ENCODE measurements at regions not wholly inside any gene's neighbourhood (a gene's known extent, or its start where the extent isn't known, plus 50 kb on each side); places are given as distances from the start of the nearest gene placed in this dataset.
A peak's percentile ranks its signal among the peaks of the same experiment; 100 is the strongest.
"Not testable (repeated sequence)": the region's sequence is repeated elsewhere in the genome, so short reads cannot be mapped to it uniquely, and the experiment has no call there.

DNA sequence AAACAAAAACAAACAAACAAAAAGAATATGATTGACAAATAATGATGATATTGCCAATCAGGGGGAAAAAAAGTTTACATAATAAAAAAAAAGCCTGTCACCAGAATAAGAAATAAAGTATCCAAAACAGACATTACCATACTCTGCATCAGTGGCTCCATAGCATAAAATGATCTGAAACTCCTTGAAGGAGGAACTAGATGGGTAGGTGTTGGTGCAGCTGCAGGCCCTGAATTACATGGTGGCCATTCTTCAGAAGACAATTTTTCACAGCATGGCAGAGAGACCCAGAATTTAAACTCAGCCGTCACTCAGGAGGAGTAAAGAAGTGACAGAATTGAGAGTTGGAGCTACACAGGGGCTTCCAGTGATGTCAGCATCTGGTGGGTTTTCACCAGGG is 60.2 kb downstream of the GLUL start:
- no CpG with 5 or more reads among the region's 1 CpG for WGBS (ENCODE audit: insufficient coverage)
- peaks cover 2% of the 10 kb centered on the region for H3K27me3 ChIP-seq (ENCODE audit: control insufficient read depth, insufficient read depth, low read length)
- no peak overlapping the region for H3K27ac ChIP-seq (ENCODE audit: low read length)
- no peaks in the 10 kb centered on the region for H3K36me3 ChIP-seq (ENCODE audit: control insufficient read depth, insufficient read depth, low read length)
- no peak overlapping the region for H3K4me3 ChIP-seq (ENCODE audit: low read length)
- no peaks in the 10 kb centered on the region for H3K9me3 ChIP-seq (replicated peaks; ENCODE audit: control insufficient read depth, low read depth, low read length)
- no peak for DNase-seq
- H3K4me1 ChIP-seq (ENCODE audit: control insufficient read depth, insufficient read depth, low read length), result peaks cover 10% of the 10 kb centered on the region

- Histone ChIP-seq H3K4me3 (ENCODE audit: low read length) (no peak overlapping the region), H3K27ac (ENCODE audit: low read length) (no peak overlapping the region), H3K9me3 (replicated peaks; ENCODE audit: control insufficient read depth, low read depth, low read length) (no peaks in the 10 kb centered on the region), H3K27me3 (ENCODE audit: control insufficient read depth, insufficient read depth, low read length) (peaks cover 2% of the 10 kb centered on the region), H3K4me1 (ENCODE audit: control insufficient read depth, insufficient read depth, low read length) (peaks cover 2% of the 10 kb centered on the region), H3K36me3 (ENCODE audit: control insufficient read depth, insufficient read depth, low read length) (no peaks in the 10 kb centered on the region)
- peak; percentile 17 for DNase-seq
Observed at GRCh38 chr1:182330303-182330702, 61.3 kb downstream of the GLUL start.

DNA sequence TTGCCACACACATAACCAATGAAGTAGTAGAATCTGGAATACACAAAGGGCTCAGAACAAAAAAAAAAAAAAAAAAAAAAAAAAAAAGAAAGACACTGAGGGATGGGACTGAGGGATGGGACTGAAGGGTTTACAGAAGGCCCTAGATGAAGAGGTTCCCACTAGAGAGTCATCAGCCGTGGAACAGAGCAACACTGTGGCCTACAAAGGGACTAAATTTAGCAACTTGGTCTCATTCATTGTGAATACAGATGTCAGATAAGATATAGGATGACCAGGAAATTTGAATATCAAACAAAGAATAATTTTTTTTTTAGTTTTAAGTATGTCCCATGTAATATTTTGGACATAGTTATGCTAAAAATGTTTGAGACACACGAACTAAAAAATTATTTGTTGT is 62.1 kb downstream of the GLUL start:
- Histone ChIP-seq H3K27me3 (ENCODE audit: control insufficient read depth, insufficient read depth, low read length) (peaks cover 2% of the 10 kb centered on the region), H3K4me1 (ENCODE audit: control insufficient read depth, insufficient read depth, low read length) (peaks cover 2% of the 10 kb centered on the region), H3K9me3 (replicated peaks; ENCODE audit: control insufficient read depth, low read depth, low read length) (no peaks in the 10 kb centered on the region), H3K36me3 (ENCODE audit: control insufficient read depth, insufficient read depth, low read length) (no peaks in the 10 kb centered on the region), H3K4me3 (ENCODE audit: low read length) (no peak overlapping the region), H3K27ac (ENCODE audit: low read length) (no peak overlapping the region)
- WGBS (ENCODE audit: insufficient coverage), result no CpG with 5 or more reads among the region's 2 CpGs
- no peak for DNase-seq

- no peak for DNase-seq
- Histone ChIP-seq H3K27me3 (ENCODE audit: control insufficient read depth, insufficient read depth, low read length) (no peaks in the 10 kb centered on the region), H3K27ac (ENCODE audit: low read length) (no peak overlapping the region), H3K4me1 (ENCODE audit: control insufficient read depth, insufficient read depth, low read length) (peaks cover 2% of the 10 kb centered on the region), H3K36me3 (ENCODE audit: control insufficient read depth, insufficient read depth, low read length) (no peaks in the 10 kb centered on the region), H3K4me3 (ENCODE audit: low read length) (no peak overlapping the region), H3K9me3 (replicated peaks; ENCODE audit: control insufficient read depth, low read depth, low read length) (no peaks in the 10 kb centered on the region)
- WGBS (ENCODE audit: insufficient coverage), result 91% methylated on average over 15 of the region's 16 CpGs
Observed at GRCh38 chr1:182328591-182328990, 63.0 kb downstream of the GLUL start.

DNA sequence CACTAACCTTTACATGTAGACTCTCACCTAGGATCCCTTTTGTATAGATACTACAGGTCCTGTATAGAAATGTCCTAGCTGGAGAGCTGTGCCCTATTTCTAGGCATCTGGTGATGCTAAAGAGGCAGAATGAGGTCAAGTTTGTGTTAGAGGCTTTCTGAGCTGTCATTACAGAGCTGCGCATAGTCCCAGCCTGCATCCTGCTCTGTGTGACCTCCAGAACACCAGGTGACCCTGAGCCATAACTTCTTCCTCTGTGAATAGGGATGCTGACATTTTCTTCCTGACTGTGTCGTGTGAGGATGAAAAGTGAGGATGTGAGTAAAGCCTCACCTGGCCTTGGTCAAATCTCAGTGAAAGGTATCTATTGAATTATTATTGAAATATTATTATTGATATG is 66.3 kb downstream of the GLUL start:
- no peak overlapping the region for H3K27ac ChIP-seq (ENCODE audit: low read length)
- no peaks in the 10 kb centered on the region for H3K27me3 ChIP-seq (ENCODE audit: control insufficient read depth, insufficient read depth, low read length)
- no peaks in the 10 kb centered on the region for H3K9me3 ChIP-seq (replicated peaks; ENCODE audit: control insufficient read depth, low read depth, low read length)
- no peak overlapping the region for H3K4me3 ChIP-seq (ENCODE audit: low read length)
- no peaks in the 10 kb centered on the region for H3K36me3 ChIP-seq (ENCODE audit: control insufficient read depth, insufficient read depth, low read length)
- 43% methylated on average over 1 of the region's 2 CpGs for WGBS (ENCODE audit: insufficient coverage)
- peaks cover under 1% of the 10 kb centered on the region for H3K4me1 ChIP-seq (ENCODE audit: control insufficient read depth, insufficient read depth, low read length)
- no peak for DNase-seq

DNA sequence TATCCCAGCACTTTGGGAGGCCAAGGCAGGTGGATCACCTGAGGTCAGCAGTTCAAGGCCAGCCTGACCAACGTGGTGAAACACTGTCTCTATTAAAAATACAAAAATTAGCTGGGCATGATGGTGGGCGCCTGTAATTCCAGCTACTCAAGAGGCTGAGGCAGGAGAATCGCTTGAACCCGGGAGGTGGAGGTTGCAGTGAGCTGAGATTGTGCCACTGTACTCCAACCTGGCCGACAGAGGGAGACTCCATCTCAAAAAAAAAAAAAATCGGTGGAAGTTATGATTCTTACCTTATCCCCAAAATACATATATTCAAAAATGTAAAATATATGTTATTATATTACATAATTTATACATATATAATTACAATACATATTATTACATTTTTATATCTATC is 70.1 kb downstream of the GLUL start:
- not testable (repeated sequence) for H3K9me3 ChIP-seq (replicated peaks; ENCODE audit: control insufficient read depth, low read depth, low read length); H3K27ac ChIP-seq (ENCODE audit: low read length); H3K36me3 ChIP-seq (ENCODE audit: control insufficient read depth, insufficient read depth, low read length); DNase-seq; H3K4me3 ChIP-seq (ENCODE audit: low read length); H3K27me3 ChIP-seq (ENCODE audit: control insufficient read depth, insufficient read depth, low read length)
- WGBS (ENCODE audit: insufficient coverage), result 80% methylated on average over 1 of the region's 6 CpGs
- H3K4me1 ChIP-seq (ENCODE audit: control insufficient read depth, insufficient read depth, low read length), result peaks cover 18% of the 10 kb centered on the region

DNA sequence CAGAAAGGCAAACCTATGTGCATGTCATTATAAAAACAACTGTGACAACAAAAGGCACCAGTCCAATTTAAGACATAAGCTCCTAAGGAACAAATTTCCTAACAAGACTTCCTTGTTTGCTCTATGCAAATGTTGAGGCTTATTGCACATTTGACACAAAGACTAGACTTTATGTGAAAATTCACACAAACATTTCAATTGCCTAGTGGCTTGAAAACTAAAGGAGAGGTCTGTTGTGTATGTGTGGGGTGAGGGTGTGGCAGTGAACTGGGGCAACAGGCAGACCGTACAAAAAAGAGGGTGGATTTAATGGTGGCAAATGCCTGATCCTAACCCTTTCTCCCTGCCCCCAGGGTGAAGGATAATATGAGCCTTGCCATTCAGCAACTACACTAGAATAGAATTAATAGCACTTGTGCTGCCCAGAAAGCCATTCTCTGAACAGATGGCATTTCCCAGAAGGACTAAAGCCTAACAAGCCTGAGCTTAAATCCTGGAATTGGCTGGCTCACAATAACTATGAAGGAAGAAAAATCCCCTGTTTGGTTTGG is 73.9 kb downstream of the GLUL start:
- H3K4me1 ChIP-seq (ENCODE audit: control insufficient read depth, insufficient read depth, low read length), result peaks cover 18% of the 10 kb centered on the region
- H3K4me3 ChIP-seq (ENCODE audit: low read length), result no peak overlapping the region
- DNase-seq, result peak; percentile 83
- no CpG with 5 or more reads among the region's 1 CpG for WGBS (ENCODE audit: insufficient coverage)
- H3K27ac ChIP-seq (ENCODE audit: low read length), result peak overlapping the region; percentile 60
- no peaks in the 10 kb centered on the region for H3K27me3 ChIP-seq (ENCODE audit: control insufficient read depth, insufficient read depth, low read length)
- no peaks in the 10 kb centered on the region for H3K9me3 ChIP-seq (replicated peaks; ENCODE audit: control insufficient read depth, low read depth, low read length)
- no peaks in the 10 kb centered on the region for H3K36me3 ChIP-seq (ENCODE audit: control insufficient read depth, insufficient read depth, low read length)

GRCh38 chr1:182316454-182316853 is 75.1 kb downstream of the GLUL start:
- not testable (repeated sequence) for H3K27ac ChIP-seq (ENCODE audit: low read length); DNase-seq; H3K9me3 ChIP-seq (replicated peaks; ENCODE audit: control insufficient read depth, low read depth, low read length); H3K4me3 ChIP-seq (ENCODE audit: low read length); H3K27me3 ChIP-seq (ENCODE audit: control insufficient read depth, insufficient read depth, low read length); H3K36me3 ChIP-seq (ENCODE audit: control insufficient read depth, insufficient read depth, low read length)
- H3K4me1 ChIP-seq (ENCODE audit: control insufficient read depth, insufficient read depth, low read length), result peaks cover 18% of the 10 kb centered on the region
- 70% methylated on average over 3 of the region's 3 CpGs for WGBS (ENCODE audit: insufficient coverage)

GRCh38 chr1:182315167-182315556 is 76.4 kb downstream of the GLUL start:
- H3K27me3 ChIP-seq (ENCODE audit: control insufficient read depth, insufficient read depth, low read length), result no peaks in the 10 kb centered on the region
- no peaks in the 10 kb centered on the region for H3K9me3 ChIP-seq (replicated peaks; ENCODE audit: control insufficient read depth, low read depth, low read length)
- no peak overlapping the region for H3K4me3 ChIP-seq (ENCODE audit: low read length)
- H3K36me3 ChIP-seq (ENCODE audit: control insufficient read depth, insufficient read depth, low read length), result no peaks in the 10 kb centered on the region
- DNase-seq, result no peak
- H3K4me1 ChIP-seq (ENCODE audit: control insufficient read depth, insufficient read depth, low read length), result peaks cover 18% of the 10 kb centered on the region
- H3K27ac ChIP-seq (ENCODE audit: low read length), result no peak overlapping the region
- WGBS (ENCODE audit: insufficient coverage), result no CpG with 5 or more reads among the region's 5 CpGs

DNA sequence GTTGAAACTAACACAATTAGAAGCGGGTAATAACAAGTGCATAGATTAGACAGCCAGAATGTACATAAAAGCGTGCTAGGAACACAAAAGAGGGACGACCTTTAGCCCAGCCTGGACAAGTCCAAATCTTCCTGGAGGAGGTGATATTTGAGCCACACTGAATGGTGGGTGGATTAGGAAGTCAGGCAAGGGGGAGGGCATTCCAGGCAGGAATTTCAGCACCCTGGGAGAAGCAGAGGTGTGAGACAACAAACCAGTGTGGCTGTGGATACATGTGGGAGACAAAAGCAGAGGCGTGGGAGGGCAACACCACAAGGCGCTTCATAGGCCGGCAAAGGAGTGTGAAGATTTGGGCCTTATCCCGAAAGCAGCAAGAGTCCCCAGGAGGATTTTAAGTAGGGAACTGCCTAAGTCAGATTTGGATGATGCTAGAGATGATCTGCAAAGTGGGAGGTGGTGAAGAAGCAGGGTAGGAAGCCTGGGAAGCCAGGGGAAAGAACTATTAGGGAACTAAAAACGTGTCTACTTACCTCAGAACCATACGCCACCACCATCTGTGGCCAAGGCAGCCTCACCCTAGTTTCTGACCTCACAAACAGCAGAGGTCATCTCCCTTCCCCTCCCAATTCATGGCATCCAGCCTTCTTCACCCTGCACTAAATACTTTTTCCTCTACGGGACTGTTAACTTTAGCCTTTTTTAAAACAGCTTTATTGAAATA is 81.8 kb downstream of the GLUL start:
- H3K27ac ChIP-seq (ENCODE audit: low read length), result no peak overlapping the region
- H3K4me3 ChIP-seq (ENCODE audit: low read length), result no peak overlapping the region
- H3K27me3 ChIP-seq (ENCODE audit: control insufficient read depth, insufficient read depth, low read length), result no peaks in the 10 kb centered on the region
- H3K4me1 ChIP-seq (ENCODE audit: control insufficient read depth, insufficient read depth, low read length), result peaks cover 5% of the 10 kb centered on the region
- no peaks in the 10 kb centered on the region for H3K9me3 ChIP-seq (replicated peaks; ENCODE audit: control insufficient read depth, low read depth, low read length)
- no peak for DNase-seq
- whole genome bisulfite sequencing (ENCODE audit: insufficient coverage), result 39% methylated on average over 8 of the region's 10 CpGs
- no peaks in the 10 kb centered on the region for H3K36me3 ChIP-seq (ENCODE audit: control insufficient read depth, insufficient read depth, low read length)

DNA sequence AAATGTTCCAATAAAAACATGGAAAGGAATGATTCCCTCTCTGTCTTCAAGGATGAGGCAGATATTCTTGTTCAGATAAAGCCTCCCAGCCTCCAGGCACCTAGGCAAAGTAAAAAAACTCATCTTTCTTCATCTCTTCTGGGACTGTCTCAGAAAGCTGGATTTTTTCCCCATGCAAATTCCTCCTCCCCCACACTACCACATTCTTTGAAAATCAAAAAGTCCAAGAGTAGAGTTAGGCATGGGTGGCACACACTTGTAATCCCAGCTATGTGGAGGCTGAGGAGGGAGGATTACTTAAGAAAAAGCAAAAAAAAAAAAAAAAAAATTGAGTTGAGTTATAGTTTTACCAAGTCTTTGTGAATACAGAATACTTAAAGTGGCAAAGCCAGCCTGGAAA is 82.8 kb downstream of the GLUL start:
- Histone ChIP-seq H3K27me3 (ENCODE audit: control insufficient read depth, insufficient read depth, low read length) (no peaks in the 10 kb centered on the region), H3K27ac (ENCODE audit: low read length) (no peak overlapping the region), H3K4me3 (ENCODE audit: low read length) (no peak overlapping the region), H3K36me3 (ENCODE audit: control insufficient read depth, insufficient read depth, low read length) (no peaks in the 10 kb centered on the region), H3K9me3 (replicated peaks; ENCODE audit: control insufficient read depth, low read depth, low read length) (no peaks in the 10 kb centered on the region), H3K4me1 (ENCODE audit: control insufficient read depth, insufficient read depth, low read length) (peaks cover 7% of the 10 kb centered on the region)
- no peak for DNase-seq

All from muscle of leg (tissue), 3 donors.